DND-41 (cell line): ENCODE measurements at regions not wholly inside any gene's neighbourhood (a gene's known extent, or its start where the extent isn't known, plus 50 kb on each side); places are given as distances from the start of the nearest gene placed in this dataset.

Experiments used
- ATAC-seq: fragments of 200-7000 bp; cut with Tn5 transposase; 3 replicates; pipeline ENCODE4 v1.9.1; 2021; ENCODE audit warnings: low read depth; ENCODE audit not compliant: insufficient read depth
- DNase-seq: peaks from one replicate; pipeline ENCODE4 v3.0.0-alpha.2; 2020
- H2AFZ ChIP-seq: 2 replicates; pipeline ENCODE4 v1.6.0; 2012; ENCODE audit warnings: low read depth, low read length
- H3K27ac ChIP-seq: 2 replicates; pipeline ENCODE4 v1.5.1; 2012; ENCODE audit warnings: low read length, inconsistent platforms
- H3K27me3 ChIP-seq: fragments of 200-600 bp; sonication (generic); 2 replicates; pipeline ENCODE4 v1.6.0; 2012; ENCODE audit warnings: low read length, mild to moderate bottlenecking, inconsistent platforms; ENCODE audit not compliant: insufficient read depth, poor library complexity
- H3K36me3 ChIP-seq: 2 replicates; pipeline ENCODE4 v1.5.1; 2012; ENCODE audit warnings: low read length, inconsistent platforms; ENCODE audit not compliant: insufficient read depth
- H3K4me1 ChIP-seq: 2 replicates; pipeline ENCODE4 v1.5.1; 2012; ENCODE audit warnings: mild to moderate bottlenecking, low read length; ENCODE audit not compliant: insufficient read depth
- H3K4me2 ChIP-seq: 2 replicates; pipeline ENCODE4 v1.6.0; 2012; ENCODE audit warnings: mild to moderate bottlenecking, moderate library complexity, low read length, inconsistent platforms; ENCODE audit not compliant: insufficient read depth
- H3K4me3 ChIP-seq, 2 experiments: fragments of 200-600 bp in 1 of 2; shearing (Covaris generic) in 1 of 2; 2 replicates each; pipeline ENCODE4 v1.5.1; 2012 to 2016; ENCODE audit warnings: inconsistent platforms in 2 of 2, low read length in 2 of 2, mild to moderate bottlenecking in 2 of 2, low read depth in 1 of 2, moderate library complexity in 1 of 2
- H3K79me2 ChIP-seq: 2 replicates; pipeline ENCODE4 v1.6.0; 2012; ENCODE audit warnings: low read length, inconsistent platforms; ENCODE audit not compliant: insufficient read depth
- H3K9ac ChIP-seq: 2 replicates; pipeline ENCODE4 v1.6.0; 2012; ENCODE audit warnings: low read depth, mild to moderate bottlenecking, inconsistent platforms, low read length, moderate library complexity
- H3K9me3 ChIP-seq: 2 replicates; pipeline ENCODE4 v1.5.1; 2012; ENCODE audit warnings: low read length, moderate library complexity, mild to moderate bottlenecking, inconsistent platforms; ENCODE audit not compliant: insufficient read depth, severe bottlenecking
- H4K20me1 ChIP-seq: 2 replicates; pipeline ENCODE4 v1.6.0; 2012; ENCODE audit warnings: low read length; ENCODE audit not compliant: insufficient read depth
- EZH2 ChIP-seq: IDR thresholded peaks from 3 replicates; pipeline ENCODE4 v1.6.1; 2012; ENCODE audit warnings: borderline replicate concordance, low read depth, mild to moderate bottlenecking, moderate library complexity, low read length, inconsistent platforms; ENCODE audit not compliant: severe bottlenecking
- TF ChIP-seq, protein P1 (sequence below): IDR thresholded peaks from 2 replicates; pipeline ENCODE4 v1.5.1; 2012; ENCODE audit warnings: borderline replicate concordance, low read length, moderate library complexity, mild to moderate bottlenecking; ENCODE audit not compliant: poor library complexity, severe bottlenecking; ENCODE audit errors: extremely low read depth

DNA sequence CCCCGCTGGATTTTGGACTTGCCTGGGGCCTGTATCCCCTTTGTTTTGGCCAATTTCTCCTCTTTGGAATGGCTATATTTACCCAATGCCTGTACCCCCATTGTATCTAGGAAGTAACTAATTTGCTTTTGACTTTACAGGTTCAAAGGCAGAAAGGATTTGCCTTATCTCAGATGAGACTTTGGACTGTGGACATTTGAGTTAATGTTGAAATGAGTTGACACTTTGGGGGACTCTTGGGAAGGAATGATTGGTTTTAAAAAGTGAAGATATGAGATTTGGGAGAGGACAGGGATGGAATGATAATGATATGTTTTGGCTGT, 1220.3 kb upstream of the CITED2 start:
- Histone ChIP-seq H3K36me3 (no peaks in the 10 kb centered on the region), H4K20me1 (no peaks in the 10 kb centered on the region), H3K9ac (no peak overlapping the region), H3K4me3 (no peak overlapping the region), H3K27me3 (no peaks in the 10 kb centered on the region), H3K4me1 (no peaks in the 10 kb centered on the region), H3K27ac (no peak overlapping the region), H3K79me2 (no peaks in the 10 kb centered on the region), H2AFZ (no peak overlapping the region), H3K9me3 (no peaks in the 10 kb centered on the region), H3K4me2 (no peak overlapping the region)
- ATAC-seq (no peak), DNase-seq (no peak)
- no peak for TF ChIP-seq EZH2
- TF ChIP-seq, protein P1, sequence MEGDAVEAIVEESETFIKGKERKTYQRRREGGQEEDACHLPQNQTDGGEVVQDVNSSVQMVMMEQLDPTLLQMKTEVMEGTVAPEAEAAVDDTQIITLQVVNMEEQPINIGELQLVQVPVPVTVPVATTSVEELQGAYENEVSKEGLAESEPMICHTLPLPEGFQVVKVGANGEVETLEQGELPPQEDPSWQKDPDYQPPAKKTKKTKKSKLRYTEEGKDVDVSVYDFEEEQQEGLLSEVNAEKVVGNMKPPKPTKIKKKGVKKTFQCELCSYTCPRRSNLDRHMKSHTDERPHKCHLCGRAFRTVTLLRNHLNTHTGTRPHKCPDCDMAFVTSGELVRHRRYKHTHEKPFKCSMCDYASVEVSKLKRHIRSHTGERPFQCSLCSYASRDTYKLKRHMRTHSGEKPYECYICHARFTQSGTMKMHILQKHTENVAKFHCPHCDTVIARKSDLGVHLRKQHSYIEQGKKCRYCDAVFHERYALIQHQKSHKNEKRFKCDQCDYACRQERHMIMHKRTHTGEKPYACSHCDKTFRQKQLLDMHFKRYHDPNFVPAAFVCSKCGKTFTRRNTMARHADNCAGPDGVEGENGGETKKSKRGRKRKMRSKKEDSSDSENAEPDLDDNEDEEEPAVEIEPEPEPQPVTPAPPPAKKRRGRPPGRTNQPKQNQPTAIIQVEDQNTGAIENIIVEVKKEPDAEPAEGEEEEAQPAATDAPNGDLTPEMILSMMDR: no peak

DNA sequence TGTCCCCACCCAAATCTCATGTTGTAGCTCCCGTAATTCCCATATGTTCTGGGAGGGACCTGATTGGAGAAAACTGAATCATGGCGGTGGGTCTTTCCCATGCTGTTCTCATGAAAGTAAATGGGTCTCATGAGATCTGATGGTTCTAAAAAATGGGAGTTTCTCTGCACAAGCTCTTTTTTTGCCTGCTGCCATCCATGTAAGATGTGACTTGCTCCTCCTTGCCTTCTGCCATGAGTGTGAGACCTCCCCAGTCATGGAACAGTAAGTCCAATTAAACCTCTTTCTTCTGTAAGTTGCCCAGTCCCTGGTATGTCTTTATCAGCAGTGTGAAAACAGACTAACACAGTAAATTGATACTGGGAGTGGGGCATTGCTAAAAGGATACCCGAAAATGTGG, 1218.4 kb upstream of the CITED2 start:
- DNase-seq (no peak), ATAC-seq (no peak)

DNA sequence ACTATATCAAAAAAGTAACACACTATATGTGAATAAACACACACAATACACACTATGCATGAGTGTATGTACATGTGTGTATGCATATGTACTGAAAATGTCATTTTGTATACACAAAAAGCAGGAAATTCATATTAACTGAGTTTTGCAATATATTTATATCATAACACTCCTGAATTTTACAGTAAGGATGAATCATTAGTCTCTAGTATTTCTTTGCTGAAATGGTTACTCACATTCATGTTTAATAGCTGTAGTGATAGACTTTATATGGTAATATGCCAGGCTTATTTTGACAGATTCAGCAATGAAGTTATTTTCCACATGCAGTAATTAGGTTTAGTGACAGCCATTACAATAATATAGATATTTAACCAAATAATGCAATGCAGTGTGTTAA, 1216.2 kb upstream of the CITED2 start:
- no peak for TF ChIP-seq EZH2
- TF ChIP-seq, protein P1: no peak
- H3K4me1 ChIP-seq: no peaks in the 10 kb centered on the region
- H3K9ac ChIP-seq: no peak overlapping the region
- H3K79me2 ChIP-seq: no peaks in the 10 kb centered on the region
- H4K20me1 ChIP-seq: no peaks in the 10 kb centered on the region
- no peaks in the 10 kb centered on the region for H3K9me3 ChIP-seq
- no peak overlapping the region for H3K4me3 ChIP-seq
- H3K4me2 ChIP-seq: no peak overlapping the region
- H3K27ac ChIP-seq: no peak overlapping the region
- no peak overlapping the region for H2AFZ ChIP-seq
- no peak for ATAC-seq
- DNase-seq: no peak
- H3K27me3 ChIP-seq: no peaks in the 10 kb centered on the region
- no peaks in the 10 kb centered on the region for H3K36me3 ChIP-seq

More for the DNA sequence above, 1218.4 kb upstream of the CITED2 start:
- Histone ChIP-seq H3K4me2 (no peak overlapping the region), H2AFZ (no peak overlapping the region), H3K9ac (no peak overlapping the region), H3K4me1 (no peaks in the 10 kb centered on the region), H3K79me2 (no peaks in the 10 kb centered on the region), H3K27ac (no peak overlapping the region), H3K9me3 (no peaks in the 10 kb centered on the region), H3K36me3 (no peaks in the 10 kb centered on the region), H3K4me3 (no peak overlapping the region), H3K27me3 (no peaks in the 10 kb centered on the region), H4K20me1 (no peaks in the 10 kb centered on the region)
- no peak for TF ChIP-seq EZH2
- TF ChIP-seq, protein P1: no peak
